ENCODE measurements at regions not wholly inside any gene's neighbourhood (a gene's known extent, or its start where the extent isn't known, plus 50 kb on each side); places are given as distances from the start of the nearest gene placed in this dataset.

GRCh38 chr18:68283834-68284233 lies 431.1 kb downstream of the TMX3 start:
- Histone ChIP-seq H3K27ac (ENCODE audit: low read depth, low read length) (no peak overlapping the region), H3K79me1 (ENCODE audit: low read depth, low read length) (no peaks in the 10 kb centered on the region), H3K4me2 (ENCODE audit: insufficient read depth in 1 of 2, low read depth in 2 of 2, low read length in 2 of 2) (no peak overlapping the region), H3K14ac (ENCODE audit: insufficient read length) (no peak overlapping the region), H3K9me3 (ENCODE audit: insufficient read depth in 2 of 2, low read depth in 1 of 2, low read length in 1 of 2) (no peaks in the 10 kb centered on the region), H3K27me3 (replicated peaks in 1 of 4; ENCODE audit: control insufficient read depth in 3 of 4, extremely low read depth in 1 of 4, insufficient read depth in 3 of 4, low read length in 3 of 4) (no peaks in the 10 kb centered on the region), H3K18ac (ENCODE audit: extremely low read depth, low read length) (no peak overlapping the region), H4K8ac (ENCODE audit: extremely low read depth, insufficient read depth, low read length) (no peak overlapping the region), H2BK12ac (ENCODE audit: low read depth, low read length) (no peak overlapping the region), H2BK15ac (ENCODE audit: low read length) (no peak overlapping the region), H4K20me1 (replicated peaks in 1 of 2; ENCODE audit: control insufficient read depth in 1 of 2, insufficient read depth in 2 of 2, low read length in 2 of 2) (no peaks in the 10 kb centered on the region), H2AK5ac (ENCODE audit: low read depth, low read length) (no peak overlapping the region), H2BK20ac (ENCODE audit: low read length) (no peak overlapping the region), H3K4me1 (replicated peaks in 1 of 4; ENCODE audit: control insufficient read depth in 3 of 4, insufficient read depth in 4 of 4, low read length in 3 of 4) (no peaks in the 10 kb centered on the region), H2BK5ac (ENCODE audit: low read depth, low read length) (no peak overlapping the region), H3K36me3 (ENCODE audit: control insufficient read depth in 2 of 4, insufficient read depth in 4 of 4, low read length in 3 of 4) (no peaks in the 10 kb centered on the region), H3K79me2 (ENCODE audit: control insufficient read depth in 1 of 2, insufficient read depth in 2 of 2, low read length in 2 of 2) (no peaks in the 10 kb centered on the region), H3K23me2 (ENCODE audit: low read depth, low read length) (no peaks in the 10 kb centered on the region), H3K23ac (ENCODE audit: insufficient read length) (no peak overlapping the region), H4K5ac (ENCODE audit: insufficient read length, low read depth, low read length) (no peak overlapping the region), H3K56ac (replicated peaks; ENCODE audit: insufficient read length, low read depth, low read length) (no peak overlapping the region), H3K4me3 (ENCODE audit: extremely low read depth in 1 of 4, insufficient read depth in 2 of 4, low read depth in 3 of 4, low read length in 4 of 4) (no peak overlapping the region), H3K4ac (replicated peaks; ENCODE audit: insufficient read length, low read depth, low read length) (no peak overlapping the region), H3K9ac (replicated peaks in 1 of 4; ENCODE audit: extremely low read depth in 1 of 4, low read depth in 3 of 4, low read length in 3 of 4) (no peak overlapping the region), H2AFZ (ENCODE audit: low read length) (no peak overlapping the region), H4K91ac (replicated peaks; ENCODE audit: insufficient read length, low read length) (no peak overlapping the region), H2BK120ac (replicated peaks; ENCODE audit: low read depth, low read length) (no peak overlapping the region)
- CTCF ChIA-PET (ENCODE audit: partially characterized antibody): no interaction called here
- WGBS, 2 experiments (ENCODE audit: extremely low coverage in 1 of 2, insufficient coverage in 1 of 2, insufficient read length in 1 of 2, insufficient replicate concordance in 2 of 2, low coverage in 1 of 2, low lambda C conversion rate in 2 of 2, missing lambda C conversion rate in 1 of 2): 60% methylated on average over 3 of the region's 3 CpGs; no CpG with 5 or more reads in 1 of the 2 experiments
- FAIRE-seq: no peak
- POLR2A ChIA-PET (ENCODE audit: partially characterized antibody): no interaction called here
- TF ChIP-seq EZH2 (IDR thresholded peaks at IDR 0.05; ENCODE audit: low read depth, low read length, severe bottlenecking): no peak
- TF ChIP-seq CHD2 (IDR thresholded peaks at IDR 0.05; ENCODE audit: low read length): no peak
- no peak for TF ChIP-seq GABPA (IDR thresholded peaks at IDR 0.05; ENCODE audit: borderline replicate concordance, insufficient read depth, low read length)
- TF ChIP-seq NRF1 (IDR thresholded peaks at IDR 0.05; ENCODE audit: low read depth, low read length): no peak
- no peak for TF ChIP-seq BACH1 (IDR thresholded peaks at IDR 0.05; ENCODE audit: low read length)
- TF ChIP-seq KDM4A (IDR thresholded peaks at IDR 0.05; ENCODE audit: low read depth, low read length, severe bottlenecking): no peak
- no peak for TF ChIP-seq CREB1 (IDR thresholded peaks at IDR 0.05)
- no peak for TF ChIP-seq KDM1A (IDR thresholded peaks at IDR 0.05; ENCODE audit: borderline replicate concordance, low read length)
- TF ChIP-seq FOSL1 (IDR thresholded peaks at IDR 0.05; ENCODE audit: insufficient read depth, low read depth, low read length): no peak
- no peak for TF ChIP-seq SUZ12 (IDR thresholded peaks at IDR 0.05; ENCODE audit: low read length)
- no peak for TF ChIP-seq POLR2AphosphoS5 (IDR thresholded peaks at IDR 0.05; ENCODE audit: low read depth, low read length)
- no peak for TF ChIP-seq ZNF274 (IDR thresholded peaks at IDR 0.05; ENCODE audit: borderline replicate concordance, extremely low read depth, low read length)
- no peak for TF ChIP-seq CBX8 (IDR thresholded peaks at IDR 0.05; ENCODE audit: borderline replicate concordance, low read depth, low read length)
- no peak for DNase-seq (ENCODE audit: low read depth in 1 of 2, low spot score in 2 of 2)
